Astrocyte of the cerebellum (primary cell): ENCODE measurements at regions not wholly inside any gene's neighbourhood (a gene's known extent, or its start where the extent isn't known, plus 50 kb on each side); places are given as distances from the start of the nearest gene placed in this dataset.
"Not testable (repeated sequence)": the region's sequence is repeated elsewhere in the genome, so short reads cannot be mapped to it uniquely, and the experiment has no call there.

Experiments
- DNase-seq: peaks from one replicate; pipeline ENCODE4 v3.0.0-alpha.2; 2011; ENCODE audit warnings: low read depth
- H3K4me3 ChIP-seq: 2 replicates; pipeline ENCODE4 v1.5.1; 2011; ENCODE audit warnings: mild to moderate bottlenecking, low read depth, low read length, moderate library complexity
- in situ Hi-C: cut with HindIII; loops from 2 replicates; pipeline ENCODE4 v1.10.0; 2017; ENCODE audit warnings: low sequenced_read_pairs
- TF ChIP-seq, protein P1 (sequence below): IDR thresholded peaks from 2 replicates; pipeline ENCODE4 v1.5.1; 2012; ENCODE audit warnings: low read length, low read depth, moderate library complexity, mild to moderate bottlenecking; ENCODE audit errors: missing control alignments

DNA sequence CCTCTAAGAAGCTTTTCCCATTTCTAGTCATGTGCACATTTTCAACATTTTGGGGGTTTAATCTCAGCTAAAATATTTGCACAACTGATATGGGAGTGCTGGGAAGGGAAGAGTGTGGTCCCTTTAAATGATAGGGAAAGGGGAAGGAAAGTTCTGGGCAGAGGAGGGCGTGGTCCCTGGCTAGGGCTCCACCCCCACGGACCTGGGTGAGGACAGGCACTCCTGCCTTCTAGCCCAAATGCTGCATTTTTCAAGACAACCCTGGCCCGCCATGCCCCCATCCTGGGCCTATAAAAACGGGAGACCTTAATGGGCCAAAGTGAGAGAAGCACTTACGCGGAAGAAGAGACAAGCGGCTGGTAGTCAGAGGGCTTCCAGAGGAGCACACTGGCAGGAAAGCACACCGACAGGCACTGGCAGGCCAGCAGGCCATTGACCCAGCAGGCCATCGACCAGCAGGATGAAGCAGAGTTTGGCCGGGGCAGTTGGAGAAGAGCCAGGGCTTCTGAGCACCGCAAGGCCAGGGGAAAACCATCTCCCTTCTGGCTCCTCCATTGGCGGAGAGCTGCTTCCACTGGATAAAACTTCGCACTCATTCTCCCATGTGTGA is 266.7 kb downstream of the SPRY2 start:
- H3K4me3 ChIP-seq: no peak overlapping the region
- TF ChIP-seq, protein P1, sequence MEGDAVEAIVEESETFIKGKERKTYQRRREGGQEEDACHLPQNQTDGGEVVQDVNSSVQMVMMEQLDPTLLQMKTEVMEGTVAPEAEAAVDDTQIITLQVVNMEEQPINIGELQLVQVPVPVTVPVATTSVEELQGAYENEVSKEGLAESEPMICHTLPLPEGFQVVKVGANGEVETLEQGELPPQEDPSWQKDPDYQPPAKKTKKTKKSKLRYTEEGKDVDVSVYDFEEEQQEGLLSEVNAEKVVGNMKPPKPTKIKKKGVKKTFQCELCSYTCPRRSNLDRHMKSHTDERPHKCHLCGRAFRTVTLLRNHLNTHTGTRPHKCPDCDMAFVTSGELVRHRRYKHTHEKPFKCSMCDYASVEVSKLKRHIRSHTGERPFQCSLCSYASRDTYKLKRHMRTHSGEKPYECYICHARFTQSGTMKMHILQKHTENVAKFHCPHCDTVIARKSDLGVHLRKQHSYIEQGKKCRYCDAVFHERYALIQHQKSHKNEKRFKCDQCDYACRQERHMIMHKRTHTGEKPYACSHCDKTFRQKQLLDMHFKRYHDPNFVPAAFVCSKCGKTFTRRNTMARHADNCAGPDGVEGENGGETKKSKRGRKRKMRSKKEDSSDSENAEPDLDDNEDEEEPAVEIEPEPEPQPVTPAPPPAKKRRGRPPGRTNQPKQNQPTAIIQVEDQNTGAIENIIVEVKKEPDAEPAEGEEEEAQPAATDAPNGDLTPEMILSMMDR: no peak
- in situ Hi-C loops: no loop called here
- no peak for DNase-seq

DNA sequence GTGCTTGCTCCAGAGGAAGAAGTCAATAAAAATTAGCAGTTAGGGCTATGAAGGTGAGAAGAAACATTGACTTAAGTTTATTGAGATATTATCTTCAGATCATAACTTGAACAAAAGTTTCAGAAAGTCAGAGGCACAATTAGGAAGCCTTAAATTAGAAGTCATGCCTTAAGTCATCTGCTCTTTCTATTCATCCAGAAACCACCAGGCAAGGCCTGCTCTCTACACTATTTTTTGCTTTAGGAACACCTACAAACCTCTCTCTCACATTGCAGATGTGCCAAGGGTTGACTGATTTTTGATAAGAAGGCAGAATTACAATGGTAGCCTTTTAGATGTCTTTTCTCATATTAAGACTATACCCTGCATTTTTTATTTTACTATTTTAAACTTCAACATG is 268.7 kb downstream of the SPRY2 start:
- H3K4me3 ChIP-seq: no peak overlapping the region
- in situ Hi-C loops: no loop called here
- TF ChIP-seq, protein P1: no peak
- no peak for DNase-seq

DNA sequence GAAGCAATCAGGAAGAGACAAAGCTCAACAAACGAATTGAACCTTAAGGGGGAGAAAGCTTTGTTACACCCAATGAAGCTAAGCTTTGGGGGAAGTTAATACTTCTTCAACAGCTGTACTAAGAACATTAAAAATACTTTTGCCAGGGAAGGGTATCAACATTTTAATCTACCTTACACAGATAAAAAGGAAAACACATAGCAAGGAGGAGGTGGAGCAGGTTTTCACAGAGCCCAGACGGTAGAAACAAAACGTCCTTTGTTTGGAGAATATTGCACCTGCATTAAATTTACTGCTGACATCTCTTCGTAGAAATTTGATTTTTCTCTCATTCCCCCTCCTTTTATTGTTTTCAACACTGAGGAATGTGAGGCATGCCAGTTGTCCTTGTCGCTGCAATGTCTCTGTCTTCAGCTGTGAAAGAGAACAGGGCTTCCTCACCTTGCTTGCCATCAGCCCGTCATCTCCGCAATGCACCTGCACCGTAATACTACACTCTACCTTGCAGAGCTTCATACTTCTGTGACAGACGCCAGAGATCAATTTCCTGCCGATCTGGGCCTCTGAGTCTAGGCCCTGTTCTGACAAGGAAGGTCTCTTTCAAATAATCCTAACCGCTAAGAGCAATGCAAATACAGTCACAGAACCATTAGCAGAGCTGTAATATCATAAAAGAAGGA is 270.8 kb downstream of the SPRY2 start:
- no peak overlapping the region for H3K4me3 ChIP-seq
- TF ChIP-seq, protein P1: no peak
- no peak for DNase-seq
- in situ Hi-C loops: no loop called here

DNA sequence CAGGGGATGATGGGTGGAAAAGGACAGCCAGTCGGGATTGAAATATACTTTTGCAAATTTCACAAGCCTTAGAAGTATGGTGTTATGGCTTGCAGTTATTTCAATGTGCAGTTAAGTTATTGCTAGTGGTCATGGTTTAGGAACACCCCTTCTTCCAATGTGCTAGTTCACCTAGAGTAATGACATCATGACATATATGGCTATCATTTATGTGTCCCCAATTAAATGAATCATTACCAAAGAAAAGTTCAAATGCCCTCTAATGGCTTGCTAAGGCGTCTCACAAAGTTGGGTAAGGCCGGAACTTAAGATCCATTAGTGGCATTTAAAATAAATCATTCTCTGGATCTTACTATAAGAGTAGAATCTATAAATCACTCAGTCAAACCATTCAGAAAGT is 271.6 kb downstream of the SPRY2 start:
- TF ChIP-seq, protein P1: no peak
- no peak overlapping the region for H3K4me3 ChIP-seq
- in situ Hi-C loops: no loop called here
- DNase-seq: no peak

DNA sequence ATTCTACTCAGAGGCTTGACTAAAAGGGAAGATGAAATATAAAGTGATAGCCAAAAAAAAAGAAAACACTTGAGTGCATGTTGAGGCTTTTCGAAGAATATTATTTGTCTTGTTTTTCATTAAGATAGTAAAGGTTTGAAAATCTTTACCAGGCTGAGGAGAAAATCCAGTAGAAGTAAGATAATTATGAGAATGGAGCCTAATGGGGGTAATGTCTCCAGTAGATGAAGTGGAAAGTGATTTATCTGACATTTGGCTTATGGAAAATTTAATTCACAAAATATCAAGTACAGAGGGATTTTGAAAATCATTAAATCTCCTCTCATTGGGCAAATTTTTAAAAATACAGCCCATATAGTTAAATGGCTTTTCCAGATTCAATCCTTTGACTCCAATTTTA is 274.9 kb downstream of the SPRY2 start:
- H3K4me3 ChIP-seq: no peak overlapping the region
- TF ChIP-seq, protein P1: no peak
- DNase-seq: no peak
- in situ Hi-C loops: no loop called here

DNA sequence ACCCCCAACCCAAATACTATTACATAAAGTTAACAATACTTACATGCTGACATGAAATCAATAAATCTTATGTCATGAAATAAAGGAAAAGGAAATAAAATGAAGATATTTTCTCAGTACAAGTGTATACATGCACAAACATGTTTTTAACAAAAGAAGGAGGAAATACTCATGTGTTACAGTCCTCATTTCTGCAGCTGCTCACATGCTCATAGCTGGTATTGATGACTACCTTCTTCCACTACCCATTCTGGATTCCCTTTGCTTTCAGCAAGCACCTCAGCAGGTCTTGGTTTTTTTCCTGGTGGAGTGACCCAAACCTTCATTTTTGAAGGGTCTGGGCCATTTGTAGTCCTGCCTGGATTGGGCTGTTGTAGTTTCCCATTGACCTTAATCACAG is 278.5 kb downstream of the SPRY2 start:
- DNase-seq, in situ Hi-C loops, H3K4me3 ChIP-seq: not testable (repeated sequence)

DNA sequence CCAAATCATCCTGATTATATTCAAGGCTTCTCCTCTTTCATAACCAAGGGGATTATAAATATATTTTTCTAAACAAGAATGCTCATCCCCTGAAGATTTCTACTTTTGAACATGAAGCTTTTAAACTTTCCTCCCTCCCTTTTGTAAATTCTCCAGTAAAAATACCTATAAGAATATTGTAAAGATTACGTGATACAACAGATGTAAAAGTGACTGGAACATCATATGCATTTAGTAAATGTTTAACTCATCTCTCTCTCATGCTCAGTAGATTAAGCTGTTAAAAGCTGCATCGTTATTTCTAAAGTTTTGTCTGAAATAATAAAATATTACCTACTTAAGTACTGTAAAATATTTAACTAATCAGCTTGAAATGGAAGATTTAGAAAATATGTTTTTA is 281.1 kb downstream of the SPRY2 start:
- H3K4me3 ChIP-seq: no peak overlapping the region
- TF ChIP-seq, protein P1: no peak
- in situ Hi-C loops: no loop called here
- DNase-seq: no peak
